Stimulated activated CD8-positive, alpha-beta memory T cell treated with anti-CD3 and anti-CD28 coated beads, Interleukin-7, amount 100 ng/mL, for 4 hours (primary cell): ENCODE measurements at regions not wholly inside any gene's neighbourhood (a gene's known extent, or its start where the extent isn't known, plus 50 kb on each side); places are given as distances from the start of the nearest gene placed in this dataset.

ENCODE experiments used
- DNase-seq, 2 donors: peaks; one replicate each; pipeline ENCODE4 v3.0.0-alpha.2; 2020; ENCODE audit warnings: low read depth in 2 of 2

DNA sequence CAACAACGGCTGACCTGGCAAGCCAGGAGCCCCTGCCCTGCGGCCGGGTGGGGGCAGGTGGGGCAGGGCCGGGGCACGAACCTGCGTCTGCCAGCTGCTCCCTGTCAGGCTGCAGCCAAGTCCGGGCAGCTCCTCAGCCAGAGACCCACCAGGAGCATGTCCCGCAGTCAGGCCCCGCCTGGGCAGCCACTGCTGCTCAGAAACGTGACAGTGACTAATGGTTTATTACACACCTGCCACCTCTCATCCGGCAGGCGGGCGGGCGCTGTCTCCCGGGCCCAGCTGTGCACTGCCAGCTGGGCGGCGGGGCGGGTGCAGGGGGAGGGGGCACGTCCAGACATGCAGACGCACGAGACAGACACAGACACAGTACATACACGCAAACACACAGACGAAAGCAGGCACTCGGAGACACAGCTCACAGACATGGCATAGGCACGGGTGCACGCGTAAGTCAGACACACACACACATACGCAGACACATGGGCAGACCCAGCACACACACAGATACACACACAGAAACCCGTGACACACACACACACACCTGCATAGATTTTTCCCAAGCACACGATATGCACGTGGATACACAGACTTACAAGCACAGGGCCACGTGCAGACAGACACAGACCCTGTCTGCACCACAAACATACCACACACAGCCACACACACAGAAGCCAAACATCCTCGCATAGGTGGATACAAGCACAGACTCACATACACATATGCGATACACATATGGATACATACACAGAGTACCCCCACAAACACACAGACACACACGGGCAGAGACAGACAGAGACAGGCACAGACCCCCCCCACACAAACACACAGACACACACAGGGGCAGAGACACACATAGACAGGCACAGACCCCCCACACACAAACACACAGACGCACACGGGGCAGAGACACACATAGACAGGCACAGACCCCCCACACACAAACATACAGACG is 248.3 kb upstream of the CIBAR2 start:
- no peak for DNase-seq

DNA sequence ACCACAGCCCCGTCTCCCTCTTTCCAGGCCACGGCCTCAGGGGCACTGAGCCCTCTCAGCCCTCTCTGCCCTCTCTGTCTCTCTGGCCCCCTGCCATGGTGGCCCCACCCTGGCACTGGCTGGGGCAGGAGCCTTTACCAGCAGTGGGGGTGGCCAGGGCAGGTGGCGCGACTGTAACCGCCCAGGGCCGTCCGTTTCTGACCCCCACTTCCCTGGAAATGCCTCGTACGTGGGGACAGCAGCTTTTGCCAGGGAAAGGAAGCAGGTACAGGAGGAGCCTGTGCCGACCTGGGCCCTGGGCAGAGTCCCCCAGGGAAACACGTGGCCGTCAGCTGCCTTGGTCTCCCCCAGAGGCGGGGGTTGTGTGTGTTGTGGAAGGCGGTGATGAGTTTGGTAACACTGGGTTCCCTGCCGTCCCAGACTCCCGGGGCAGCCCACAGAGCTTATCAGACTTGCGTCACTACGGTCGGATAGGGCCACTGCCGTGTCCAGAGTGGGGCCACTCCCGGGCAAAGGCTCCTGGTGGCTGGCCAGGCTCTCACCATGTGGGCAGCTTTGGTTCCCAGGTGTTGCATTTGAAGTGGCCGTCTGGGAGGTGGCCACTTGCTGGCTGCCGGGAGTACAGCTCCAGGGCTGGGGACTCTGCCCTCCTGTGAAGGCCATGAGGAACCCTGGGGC is 249.3 kb upstream of the CIBAR2 start:
- DNase-seq, result no peak

DNA sequence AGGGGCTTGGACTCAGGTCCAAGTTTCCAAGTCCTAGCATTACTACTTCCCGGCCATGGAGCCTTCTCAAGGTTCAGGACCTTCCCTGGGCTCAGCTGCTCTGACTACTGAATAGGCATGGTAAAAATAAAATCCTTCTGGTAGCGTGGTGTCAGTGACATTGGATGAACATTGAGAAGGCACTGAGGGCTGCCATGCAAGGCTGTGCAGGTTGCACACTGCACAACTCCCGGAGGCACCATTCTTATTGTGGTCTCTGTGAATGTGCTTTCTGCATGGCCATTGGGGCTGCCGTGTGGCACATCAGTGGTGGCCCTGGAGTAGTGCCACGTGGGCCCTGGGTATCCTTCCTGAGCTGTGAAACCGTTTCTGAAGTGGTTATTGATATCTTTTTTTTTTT is 250.2 kb upstream of the CIBAR2 start:
- no peak for DNase-seq

DNA sequence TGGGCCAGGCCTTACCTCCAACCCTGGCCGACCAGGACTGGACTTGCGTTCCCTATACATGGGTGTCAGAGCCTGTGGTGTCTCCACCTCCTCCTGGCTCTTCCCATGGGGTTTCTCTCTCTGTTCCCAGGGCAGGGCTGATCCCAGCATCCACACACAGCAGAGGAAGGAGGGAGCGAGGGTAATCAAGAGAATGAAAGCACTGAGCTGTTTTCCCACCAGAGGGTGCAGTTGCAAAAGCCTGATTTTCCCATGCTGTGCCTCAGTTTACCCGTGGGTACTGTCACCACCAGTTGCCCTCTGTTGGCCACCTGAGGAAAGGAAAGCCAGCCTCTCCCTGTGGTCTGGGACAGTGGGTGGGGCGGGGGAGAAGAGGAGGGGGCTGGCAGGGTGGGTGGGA is 249.7 kb upstream of the GSE1 start:
- DNase-seq, result no peak

DNA sequence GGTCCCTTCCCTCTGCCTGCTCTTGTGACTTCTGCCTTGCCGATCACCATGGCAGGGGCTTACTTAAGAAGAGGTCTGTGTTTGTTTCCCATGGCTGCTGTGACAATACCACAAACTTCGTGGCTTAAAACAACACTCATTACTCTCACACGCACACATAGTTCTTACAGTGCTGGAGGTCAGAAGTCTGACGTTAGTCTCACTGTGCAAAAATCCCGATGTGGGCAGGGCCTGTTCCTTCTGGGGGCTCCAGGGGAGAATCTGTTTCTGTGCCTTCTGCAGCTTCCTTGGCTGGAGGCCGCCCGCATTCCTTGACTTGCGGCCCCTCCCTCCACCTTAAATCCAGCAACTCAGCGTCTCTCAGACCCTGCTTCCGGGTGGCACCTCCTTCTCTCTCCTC is 249.2 kb upstream of the GSE1 start:
- no peak for DNase-seq

DNA sequence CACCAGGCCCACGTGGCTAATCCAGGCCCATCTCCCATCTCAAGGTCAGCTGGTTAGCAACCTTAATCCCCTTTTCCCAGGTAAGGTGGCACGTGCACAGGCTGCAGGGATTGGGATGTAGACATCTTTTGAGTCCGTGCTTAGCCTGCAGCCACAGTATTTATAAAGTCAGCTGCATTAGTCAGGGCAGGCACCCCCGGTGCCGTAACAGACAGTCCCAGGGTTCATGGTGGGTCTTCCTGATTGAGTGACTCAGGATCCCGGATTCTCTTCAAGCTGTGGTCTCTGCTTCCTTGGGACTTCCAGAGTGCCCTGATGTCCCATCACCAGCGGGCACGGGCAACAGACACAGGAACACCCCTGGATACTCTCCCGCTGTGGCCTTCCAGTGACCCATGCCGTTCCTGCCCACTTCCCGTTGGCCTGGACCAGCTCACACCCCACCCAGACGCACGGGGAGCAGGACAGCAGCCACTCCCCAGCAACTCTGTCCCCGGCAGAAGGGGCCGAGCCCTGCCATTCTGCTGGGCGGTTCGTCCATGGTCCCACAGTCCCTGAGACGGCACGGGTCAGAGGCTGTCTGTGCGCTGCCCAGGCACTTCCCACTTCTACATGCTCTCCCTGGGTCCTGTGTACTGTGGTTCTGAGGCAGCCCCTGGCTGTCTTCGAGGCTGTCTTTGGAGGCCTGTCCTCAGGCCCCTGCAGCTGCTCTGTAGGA is 248.6 kb upstream of the GSE1 start:
- DNase-seq, result no peak

DNA sequence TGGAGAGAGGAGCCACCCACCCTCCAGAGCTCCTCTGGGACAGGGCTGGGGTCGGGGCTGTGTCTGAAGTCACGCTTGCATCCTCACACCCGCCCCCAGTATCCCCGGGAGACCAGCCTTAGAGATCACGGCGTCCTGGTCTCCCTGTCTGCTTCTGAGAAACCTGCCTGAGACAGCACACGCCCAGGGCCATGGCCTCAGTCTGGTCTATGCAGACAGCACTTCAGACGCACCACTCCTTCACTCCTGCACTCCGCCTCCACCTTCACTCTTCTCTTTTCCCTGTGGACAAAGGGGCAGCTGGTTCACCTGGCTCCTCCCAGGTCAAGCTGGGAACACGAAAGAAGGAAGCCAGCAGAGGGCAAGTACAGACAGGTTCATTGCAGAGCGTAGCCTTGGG is 248.0 kb upstream of the GSE1 start:
- no peak for DNase-seq

DNA sequence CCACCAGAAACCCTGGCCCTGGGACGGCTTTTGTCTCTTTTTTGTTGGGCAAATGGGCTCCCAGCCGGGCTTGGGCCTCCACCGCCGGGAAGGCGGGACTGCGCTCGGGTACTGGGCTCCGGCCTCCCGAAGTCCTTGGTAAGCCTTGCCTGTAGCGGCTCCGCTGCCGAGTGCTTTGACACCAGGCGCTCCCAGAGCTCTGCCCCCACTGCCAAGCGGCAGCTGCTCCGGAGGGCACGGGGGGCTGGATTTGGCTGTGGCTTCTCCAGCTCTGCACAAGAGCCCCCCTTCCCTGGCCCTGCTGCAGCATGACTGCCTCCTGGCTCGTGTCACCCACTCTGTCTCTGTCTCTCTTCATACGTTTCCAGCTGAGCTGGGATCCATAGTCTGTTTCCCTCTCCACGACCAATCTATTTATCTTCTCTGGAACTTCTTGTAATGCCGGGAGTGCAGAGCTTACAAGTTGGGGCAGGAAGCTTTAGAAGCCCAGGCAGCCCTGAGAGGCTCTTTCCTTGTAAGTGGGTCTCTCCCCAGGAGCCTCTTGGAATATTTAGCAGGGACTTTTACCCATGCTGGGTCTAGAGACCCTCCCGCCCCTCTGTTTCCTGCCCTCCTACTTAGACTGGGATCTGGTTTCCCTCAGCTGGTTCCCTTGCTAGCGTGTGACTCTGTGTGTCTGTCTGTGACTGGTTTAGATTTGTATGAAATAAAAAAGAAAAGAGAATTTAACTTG is 246.9 kb upstream of the GSE1 start:
- DNase-seq, result no peak

DNA sequence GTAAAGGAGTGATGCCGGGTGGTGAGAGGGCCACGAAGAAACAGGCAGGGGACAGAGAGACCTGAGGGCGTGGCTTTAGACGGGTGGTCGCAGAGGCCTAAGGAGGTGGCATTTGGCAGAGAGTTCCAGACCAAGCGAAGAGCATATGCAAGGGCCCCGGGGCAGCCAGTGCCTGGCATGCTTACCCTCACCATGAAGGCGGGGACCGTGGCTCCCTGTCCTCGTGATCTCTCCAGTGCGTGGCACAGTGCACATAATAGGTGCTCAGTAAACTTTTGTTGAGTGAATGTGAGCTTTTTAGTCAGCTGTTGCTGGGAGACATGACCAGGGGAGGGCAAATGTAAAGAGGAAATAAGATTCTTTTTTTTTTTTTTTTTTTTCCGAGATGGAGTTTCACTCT is 245.6 kb upstream of the GSE1 start:
- no peak for DNase-seq

DNA sequence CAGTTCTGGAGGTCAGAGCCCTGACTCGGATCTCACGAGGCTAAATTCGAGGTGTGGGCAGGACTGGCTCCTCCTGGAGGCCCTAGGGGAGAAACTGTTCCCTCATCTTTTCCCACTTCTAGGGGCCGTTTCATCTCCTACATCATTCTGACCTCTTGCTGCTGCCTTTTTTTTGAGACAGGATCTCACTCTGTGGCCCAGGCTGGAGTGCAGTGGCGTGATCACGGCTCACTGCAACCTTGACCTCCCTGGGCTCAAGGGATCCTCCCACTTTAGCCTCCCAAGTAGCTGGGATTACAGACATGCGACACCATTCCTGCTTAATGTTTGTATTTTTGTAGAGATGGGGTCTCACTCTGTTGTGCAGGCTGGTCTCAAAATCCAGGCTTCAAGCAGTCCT is 244.1 kb upstream of the GSE1 start:
- DNase-seq, result no peak

DNA sequence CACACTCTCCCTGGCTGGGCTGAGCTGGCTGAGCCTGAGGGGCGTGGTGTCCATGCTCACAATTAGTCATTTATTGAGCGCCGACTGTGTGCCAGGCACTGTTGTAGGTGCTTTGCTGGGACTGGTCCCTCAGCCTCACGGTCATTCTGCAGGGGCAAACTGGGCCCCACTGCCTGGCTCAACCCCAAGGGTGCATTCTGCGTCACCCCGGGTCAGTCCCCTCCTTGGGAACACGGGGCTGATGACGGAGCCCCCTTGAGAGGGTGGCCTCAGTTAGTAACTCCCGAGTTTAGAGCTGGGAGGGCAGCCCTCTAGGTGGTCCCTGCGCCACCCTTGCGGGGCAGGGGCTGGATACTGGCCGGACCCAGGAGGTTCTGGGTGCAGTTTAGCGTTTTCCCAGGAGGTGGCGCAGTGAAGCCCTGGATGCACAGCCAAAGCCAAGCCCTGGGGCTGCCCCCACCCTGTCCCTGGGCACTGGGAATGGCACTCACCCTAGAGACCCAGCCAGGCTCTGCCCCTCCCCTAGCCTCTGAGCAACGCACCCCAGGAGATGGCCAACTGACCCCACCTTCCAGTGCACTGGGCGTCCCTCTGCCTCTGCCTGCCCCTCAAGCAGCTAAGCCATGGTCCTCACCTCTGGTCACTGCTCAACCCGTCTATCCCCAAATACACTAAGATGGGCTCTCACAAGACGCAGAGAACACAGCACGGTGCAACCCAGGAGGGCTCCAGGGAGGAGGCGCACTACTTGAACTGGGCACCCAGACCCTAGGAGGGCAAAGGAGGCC is 243.2 kb upstream of the GSE1 start:
- peak in 1 of 2 donors; percentile 8 for DNase-seq

DNA sequence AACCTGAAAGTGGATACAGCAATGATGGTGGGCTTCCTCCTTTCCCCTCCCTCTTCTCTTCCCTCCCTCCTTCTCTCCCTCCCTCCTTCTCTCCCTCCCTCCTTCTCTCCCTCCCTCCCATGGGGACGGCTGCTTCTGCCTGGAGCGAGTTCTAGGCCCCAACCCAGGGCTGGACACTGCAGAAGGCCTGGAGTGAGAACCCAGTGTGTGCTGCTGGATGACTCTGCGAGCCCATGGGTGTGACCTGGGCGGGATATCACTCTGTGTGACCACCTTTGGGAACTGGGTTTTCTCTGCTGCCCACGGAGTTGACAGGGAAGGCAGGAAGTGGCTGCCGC is 242.6 kb upstream of the GSE1 start:
- DNase-seq, result no peak

DNA sequence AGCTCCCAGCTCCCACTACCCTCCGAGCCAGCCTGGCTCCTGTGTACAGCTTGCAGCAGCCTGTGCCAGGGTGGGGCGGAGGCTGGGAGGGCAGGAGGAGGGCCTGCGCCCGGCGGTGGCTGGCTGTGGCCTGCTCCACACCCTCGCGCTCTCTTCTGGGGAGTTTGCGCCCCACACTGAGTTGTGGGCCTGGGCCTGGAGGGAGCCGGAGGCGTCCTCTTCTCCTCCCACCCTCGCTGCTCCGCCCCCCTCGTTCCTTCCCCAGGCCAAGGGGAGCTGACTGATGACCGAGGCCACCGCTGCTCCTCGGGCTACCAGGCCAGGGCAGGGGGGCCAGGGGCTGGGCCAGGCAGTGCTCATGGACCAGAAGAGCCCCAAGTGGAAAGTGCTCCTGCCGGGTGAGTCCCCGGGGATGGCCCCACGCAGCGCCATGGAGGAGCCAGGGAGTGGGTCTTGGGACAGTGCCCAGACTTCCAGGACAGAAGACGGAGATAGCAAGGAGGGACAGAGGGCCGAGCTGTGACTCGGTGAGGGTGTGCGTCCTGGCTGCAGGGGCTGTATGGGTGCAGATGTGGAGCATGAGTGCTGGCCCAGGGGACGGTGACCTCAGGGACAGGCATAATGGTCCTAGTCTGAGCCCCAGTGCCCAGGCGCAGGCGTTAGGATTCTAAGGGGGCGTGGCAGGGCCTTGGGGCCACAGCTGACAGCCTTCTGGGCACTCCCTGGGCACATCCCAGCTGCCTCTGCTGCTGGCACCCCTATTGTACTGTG is 242.1 kb upstream of the GSE1 start:
- no peak for DNase-seq

DNA sequence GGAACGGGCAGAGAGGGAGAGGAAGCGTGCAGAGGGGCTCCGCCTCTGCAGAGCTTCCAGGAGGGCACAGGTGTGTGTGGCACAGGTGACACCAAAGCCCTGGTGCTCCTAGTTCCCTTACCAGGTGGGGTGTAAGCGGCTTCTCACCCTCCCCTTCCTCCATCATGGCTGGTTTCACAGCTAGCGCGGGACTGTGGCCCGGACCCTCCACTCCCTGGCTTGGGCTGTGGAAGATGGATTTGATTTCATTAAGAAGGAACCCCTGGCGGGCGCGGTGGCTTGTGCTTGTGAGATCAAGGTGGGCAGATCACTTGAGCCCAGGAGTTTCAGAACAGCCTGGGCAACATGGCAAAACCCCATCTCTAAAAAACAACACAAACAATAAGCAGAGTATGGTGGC is 241.2 kb upstream of the GSE1 start:
- no peak for DNase-seq

DNA sequence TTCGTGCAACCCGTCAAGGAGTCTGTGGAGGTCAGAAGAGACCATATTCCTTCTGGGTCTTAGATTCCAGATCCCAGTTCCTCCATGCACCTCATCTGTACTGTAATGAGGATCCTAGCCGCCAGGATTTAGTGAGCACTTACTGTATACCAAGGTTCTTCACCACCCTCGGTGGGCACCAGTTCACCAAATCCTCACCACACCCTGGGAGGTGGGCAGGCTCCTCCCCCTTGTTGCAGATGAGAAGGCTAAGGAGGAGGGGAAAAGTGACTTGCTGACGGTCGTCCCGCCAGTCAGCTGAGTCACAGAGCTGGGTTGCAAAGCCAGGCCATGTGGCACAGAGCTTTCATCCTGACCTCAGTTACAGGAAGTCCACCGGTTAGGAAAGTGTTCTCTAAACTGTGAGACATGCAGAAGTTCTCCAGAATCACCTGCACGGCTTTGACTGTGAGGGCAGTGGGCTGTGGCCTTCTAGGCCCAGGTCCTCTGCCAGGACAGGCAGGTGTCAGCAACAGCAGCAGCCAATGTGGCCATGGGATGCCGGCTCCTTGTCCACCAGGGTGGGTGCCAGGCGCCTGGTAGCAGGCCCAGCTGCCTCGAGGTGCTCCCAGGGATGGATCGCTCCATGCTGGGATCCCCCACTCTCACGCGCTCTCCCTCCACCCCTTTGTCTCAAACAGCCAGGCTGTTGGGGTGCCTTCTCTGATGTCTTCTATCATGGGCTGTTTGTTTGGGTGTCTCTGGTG is 240.3 kb upstream of the GSE1 start:
- peak; percentile 7 to 9 for DNase-seq

DNA sequence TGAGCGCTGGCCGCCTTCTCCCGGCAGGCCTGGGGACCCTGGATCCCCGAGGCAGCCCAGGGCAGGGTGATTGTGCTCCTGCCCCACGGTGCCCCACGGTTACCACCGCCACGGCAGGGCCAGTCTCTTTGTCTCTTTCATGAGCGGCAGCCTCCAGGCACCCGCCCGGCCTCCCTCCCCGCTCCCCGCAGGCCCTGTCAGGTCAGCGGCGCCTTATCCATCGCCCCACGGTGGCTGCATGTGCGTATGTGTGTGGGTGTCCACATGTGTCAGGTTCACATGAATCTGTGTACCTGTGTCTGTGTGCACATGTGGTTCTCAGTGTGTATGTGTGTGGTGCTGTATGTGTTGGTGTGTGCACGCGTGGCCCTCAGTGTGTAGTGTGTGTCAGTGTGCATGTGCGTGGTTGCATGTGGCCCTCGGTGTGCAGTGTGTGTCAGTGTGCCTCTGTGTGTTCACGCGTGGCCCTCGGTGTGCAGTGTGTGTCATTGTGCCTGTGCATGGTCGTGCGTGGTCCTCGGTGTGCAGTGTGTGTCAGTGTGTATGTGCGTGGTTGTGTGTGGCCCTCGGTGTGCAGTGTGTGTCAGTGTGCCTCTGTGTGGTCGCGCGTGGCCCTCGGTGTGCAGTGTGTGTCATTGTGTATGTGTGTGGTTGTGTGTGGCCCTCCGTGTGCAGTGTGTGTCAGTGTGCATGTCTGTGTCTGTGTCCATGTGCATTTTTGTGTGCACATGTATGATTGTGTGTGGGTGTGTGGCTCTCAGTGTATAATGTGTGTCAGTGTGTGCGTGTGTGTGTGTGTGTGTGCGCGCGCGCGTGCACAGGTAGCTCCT is 239.2 kb upstream of the GSE1 start:
- DNase-seq, result no peak

DNA sequence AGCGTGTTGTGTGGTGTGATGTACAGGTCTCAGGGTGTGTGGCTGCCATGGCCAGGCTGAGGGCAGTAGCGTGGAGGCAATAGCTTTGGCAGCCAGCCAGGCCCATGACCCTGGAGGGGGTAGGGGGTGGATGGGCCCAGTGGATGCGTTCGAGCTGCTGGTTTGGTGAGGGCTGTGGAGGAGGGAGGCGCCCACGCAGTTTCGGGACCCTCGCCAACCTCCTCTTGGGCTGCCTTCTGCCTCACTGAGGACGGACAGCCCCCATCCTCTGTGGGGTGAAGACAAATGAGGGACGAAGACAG is 238.6 kb upstream of the GSE1 start:
- DNase-seq, result no peak

DNA sequence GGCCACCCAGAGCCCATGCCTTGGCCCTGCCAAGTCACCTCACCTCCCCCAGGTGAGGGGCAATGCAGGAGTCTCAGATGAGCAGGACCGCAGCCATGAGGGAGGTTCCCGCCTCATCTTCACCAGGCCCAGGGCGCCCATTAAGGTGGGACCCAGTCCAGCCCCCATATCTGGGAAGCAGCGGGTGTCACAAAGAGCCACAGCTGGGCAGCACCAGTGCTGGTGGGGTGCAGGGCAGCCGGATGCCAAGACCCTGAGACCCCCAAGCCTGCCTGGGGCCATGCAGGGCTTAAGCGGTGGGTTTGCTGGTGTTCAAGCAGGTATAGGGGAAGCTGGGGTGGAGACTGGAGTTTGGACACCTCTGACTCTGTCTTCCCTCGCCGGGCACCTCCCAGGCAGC is 237.8 kb upstream of the GSE1 start:
- no peak for DNase-seq
